HG03175 (cell line): ENCODE measurements at regions not wholly inside any gene's neighbourhood (a gene's known extent, or its start where the extent isn't known, plus 50 kb on each side); places are given as distances from the start of the nearest gene placed in this dataset.
A peak's percentile ranks its signal among the peaks of the same experiment; 100 is the strongest.

Source experiments
- ATAC-seq: cut with Tn5 transposase; IDR thresholded peaks from one replicate; pipeline ENCODE4 v1.9.1; 2021; ENCODE audit warnings: mild to moderate bottlenecking, moderate library complexity; ENCODE audit not compliant: unreplicated experiment

- no peak for ATAC-seq
These were observed 127.0 kb downstream of the MCHR2 start for GRCh38 chr6:99867026-99867425.

DNA sequence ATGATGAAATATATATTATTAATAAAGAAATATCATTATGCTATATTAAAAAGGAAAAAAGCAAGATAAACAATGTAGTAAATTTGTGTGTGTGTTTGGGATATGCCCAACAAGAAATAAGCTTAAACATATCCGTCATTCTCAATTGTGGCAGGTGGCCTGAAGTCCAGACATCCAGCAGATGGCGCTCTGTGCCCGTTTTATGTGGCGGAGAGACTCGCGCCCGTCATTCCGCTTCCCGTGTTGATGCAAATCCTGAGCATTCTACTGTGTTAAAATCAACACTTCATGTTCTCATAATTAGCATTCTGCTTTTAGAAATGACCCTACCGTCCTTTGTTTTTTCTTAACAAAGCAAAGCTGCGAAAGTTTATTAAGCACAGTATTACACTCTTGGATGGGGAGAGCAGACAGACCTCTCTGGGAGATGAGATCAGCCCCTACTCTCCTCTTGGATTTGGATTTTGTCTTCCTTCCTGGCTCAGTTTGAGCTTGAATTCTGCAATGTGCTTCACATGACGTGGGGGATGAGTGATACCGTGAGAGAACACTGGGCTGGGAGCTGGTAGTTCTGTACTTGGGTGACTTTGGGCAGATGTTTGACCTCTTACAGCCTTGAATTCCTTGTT is 125.8 kb downstream of the MCHR2 start:
- peak; percentile 82 for ATAC-seq
